Transverse colon (tissue), 4 donors: ENCODE measurements at regions not wholly inside any gene's neighbourhood (a gene's known extent, or its start where the extent isn't known, plus 50 kb on each side); places are given as distances from the start of the nearest gene placed in this dataset.
"Not testable (repeated sequence)": the region's sequence is repeated elsewhere in the genome, so short reads cannot be mapped to it uniquely, and the experiment has no call there.

Experiments
- POLR2A ChIP-seq: fragments of 450-650 bp; IDR thresholded peaks from one replicate; pipeline ENCODE4 v1.6.1; 2016; ENCODE audit warnings: antibody characterized with exemption, mild to moderate bottlenecking, moderate library complexity
- POLR2AphosphoS5 ChIP-seq, 3 donors: sonication (generic); formaldehyde crosslinking; IDR thresholded peaks; one replicate each; pipeline ENCODE4 v1.6.1; 2016; ENCODE audit warnings: antibody characterized with exemption in 3 of 3
- TF ChIP-seq, protein P1 (sequence below), 5 experiments: fragments of 200-600 bp in 3 of 5; fragments of 450-650 bp in 2 of 5; sonication (generic) in 3 of 5; IDR thresholded peaks; 1 replicate in 2 of 5; 2 replicates in 3 of 5; pipeline ENCODE4 v1.5.1; 2016 to 2017; ENCODE audit warnings: antibody characterized with exemption in 5 of 5, inconsistent platforms in 3 of 5, mild to moderate bottlenecking in 2 of 5, moderate library complexity in 1 of 5

DNA sequence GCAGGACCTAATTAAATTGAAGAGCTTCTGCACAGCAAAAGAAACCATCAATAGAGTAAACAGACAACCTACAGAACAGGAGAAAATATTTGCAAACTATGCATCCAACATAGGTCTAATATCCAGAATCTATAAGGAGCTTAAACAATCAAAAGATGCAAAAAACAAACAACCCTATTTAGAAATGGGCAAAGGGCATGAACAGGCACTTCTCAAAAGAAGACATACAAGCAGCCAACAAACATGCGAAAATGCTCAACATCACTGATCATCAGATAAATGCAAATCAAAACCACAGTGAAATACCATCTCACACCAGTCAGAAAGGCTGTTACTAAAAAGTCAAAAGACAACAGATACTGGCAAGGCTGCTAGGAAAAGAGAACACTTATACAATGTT, 189.2 kb downstream of the CYP26B1 start:
- TF ChIP-seq, protein P1, sequence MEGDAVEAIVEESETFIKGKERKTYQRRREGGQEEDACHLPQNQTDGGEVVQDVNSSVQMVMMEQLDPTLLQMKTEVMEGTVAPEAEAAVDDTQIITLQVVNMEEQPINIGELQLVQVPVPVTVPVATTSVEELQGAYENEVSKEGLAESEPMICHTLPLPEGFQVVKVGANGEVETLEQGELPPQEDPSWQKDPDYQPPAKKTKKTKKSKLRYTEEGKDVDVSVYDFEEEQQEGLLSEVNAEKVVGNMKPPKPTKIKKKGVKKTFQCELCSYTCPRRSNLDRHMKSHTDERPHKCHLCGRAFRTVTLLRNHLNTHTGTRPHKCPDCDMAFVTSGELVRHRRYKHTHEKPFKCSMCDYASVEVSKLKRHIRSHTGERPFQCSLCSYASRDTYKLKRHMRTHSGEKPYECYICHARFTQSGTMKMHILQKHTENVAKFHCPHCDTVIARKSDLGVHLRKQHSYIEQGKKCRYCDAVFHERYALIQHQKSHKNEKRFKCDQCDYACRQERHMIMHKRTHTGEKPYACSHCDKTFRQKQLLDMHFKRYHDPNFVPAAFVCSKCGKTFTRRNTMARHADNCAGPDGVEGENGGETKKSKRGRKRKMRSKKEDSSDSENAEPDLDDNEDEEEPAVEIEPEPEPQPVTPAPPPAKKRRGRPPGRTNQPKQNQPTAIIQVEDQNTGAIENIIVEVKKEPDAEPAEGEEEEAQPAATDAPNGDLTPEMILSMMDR (IDR thresholded peaks at IDR 0.05), result not testable (repeated sequence)
- not testable (repeated sequence) for TF ChIP-seq POLR2AphosphoS5 (IDR thresholded peaks at IDR 0.05); POLR2A
